H9 (cell line): ENCODE measurements at regions not wholly inside any gene's neighbourhood (a gene's known extent, or its start where the extent isn't known, plus 50 kb on each side); places are given as distances from the start of the nearest gene placed in this dataset.

Source experiments
- DNase-seq: peaks from one replicate; pipeline ENCODE4 v3.0.0-alpha.2; 2017
- H2AFZ ChIP-seq: one replicate; pipeline ENCODE4 v1.6.1; 2013; ENCODE audit warnings: mild to moderate bottlenecking, low read length, control low read depth, moderate library complexity
- H2AK5ac ChIP-seq: 2 replicates; pipeline ENCODE4 v1.6.1; 2013; ENCODE audit warnings: low read length, control low read depth, mixed read lengths; ENCODE audit not compliant: insufficient read length
- H2BK120ac ChIP-seq: one replicate; pipeline ENCODE4 v1.6.1; 2013; ENCODE audit warnings: low read depth, mild to moderate bottlenecking, low read length, control low read depth, inconsistent platforms; ENCODE audit not compliant: poor library complexity, severe bottlenecking
- H2BK12ac ChIP-seq: 2 replicates; pipeline ENCODE4 v1.6.1; 2013; ENCODE audit warnings: low read length, control low read depth, mixed read lengths, low read depth; ENCODE audit not compliant: insufficient read length
- H2BK15ac ChIP-seq: 2 replicates; pipeline ENCODE4 v1.6.1; 2013; ENCODE audit warnings: low read depth, low read length, control low read depth
- H2BK20ac ChIP-seq: one replicate; pipeline ENCODE4 v1.6.1; 2013; ENCODE audit warnings: low read depth, mild to moderate bottlenecking, low read length, control low read depth, inconsistent platforms; ENCODE audit not compliant: poor library complexity, severe bottlenecking
- H2BK5ac ChIP-seq: 2 replicates; pipeline ENCODE4 v1.6.1; 2013; ENCODE audit warnings: low read length, control low read depth, mixed read lengths; ENCODE audit not compliant: insufficient read length
- H3K14ac ChIP-seq: 2 replicates; pipeline ENCODE4 v1.6.1; 2013; ENCODE audit warnings: low read length, control low read depth; ENCODE audit not compliant: insufficient read depth
- H3K18ac ChIP-seq: 2 replicates; pipeline ENCODE4 v1.6.1; 2013; ENCODE audit warnings: low read depth, mild to moderate bottlenecking, mixed read lengths, low read length, control low read depth; ENCODE audit not compliant: insufficient read length
- H3K23ac ChIP-seq: 2 replicates; pipeline ENCODE4 v1.6.1; 2013; ENCODE audit warnings: low read length, control low read depth, mixed read lengths, low read depth; ENCODE audit not compliant: insufficient read length
- H3K23me2 ChIP-seq: 2 replicates; pipeline ENCODE4 v1.6.1; 2013; ENCODE audit warnings: low read depth, mild to moderate bottlenecking, mixed read lengths, low read length, control low read depth; ENCODE audit not compliant: insufficient read length, poor library complexity, severe bottlenecking
- H3K27ac ChIP-seq: 2 replicates; pipeline ENCODE4 v1.5.1; 2013; ENCODE audit warnings: low read length, control low read depth, mixed read lengths, low read depth; ENCODE audit not compliant: insufficient read length
- H3K27me3 ChIP-seq: 2 replicates; pipeline ENCODE4 v1.6.1; 2013; ENCODE audit warnings: low read length, control low read depth, inconsistent platforms; ENCODE audit not compliant: insufficient read depth
- H3K4ac ChIP-seq: 2 replicates; pipeline ENCODE4 v1.6.1; 2013; ENCODE audit warnings: low read depth, mild to moderate bottlenecking, control low read depth, inconsistent platforms, low read length, moderate library complexity
- H3K4me1 ChIP-seq: 2 replicates; pipeline ENCODE4 v1.6.1; 2013; ENCODE audit warnings: low read length, control low read depth, inconsistent platforms; ENCODE audit not compliant: insufficient read depth
- H3K4me2 ChIP-seq: 2 replicates; pipeline ENCODE4 v1.6.1; 2013; ENCODE audit warnings: low read length, control low read depth, mixed read lengths; ENCODE audit not compliant: insufficient read length, insufficient read depth
- H3K56ac ChIP-seq: 2 replicates; pipeline ENCODE4 v1.6.1; 2013; ENCODE audit warnings: low read depth, mild to moderate bottlenecking, mixed read lengths, low read length, control low read depth; ENCODE audit not compliant: insufficient read length
- H3K79me1 ChIP-seq: 2 replicates; pipeline ENCODE4 v1.6.1; 2013; ENCODE audit warnings: low read depth, mild to moderate bottlenecking, moderate library complexity, low read length, control low read depth, inconsistent platforms; ENCODE audit not compliant: insufficient read depth, poor library complexity, severe bottlenecking
- H3K79me2 ChIP-seq: 2 replicates; pipeline ENCODE4 v1.6.1; 2013; ENCODE audit warnings: low read length, control low read depth, inconsistent platforms; ENCODE audit not compliant: insufficient read depth
- H3K9ac ChIP-seq: 2 replicates; pipeline ENCODE4 v1.6.1; 2013; ENCODE audit warnings: low read length, control low read depth, mixed read lengths; ENCODE audit not compliant: insufficient read length; ENCODE audit errors: extremely low read depth
- H3K9me3 ChIP-seq: one replicate; pipeline ENCODE4 v1.6.1; 2013; ENCODE audit warnings: low read depth, low read length, inconsistent platforms; ENCODE audit not compliant: control insufficient read depth
- H3T11ph ChIP-seq: one replicate; pipeline ENCODE4 v1.6.1; 2013; ENCODE audit warnings: mild to moderate bottlenecking, low read length, control low read depth, inconsistent platforms
- H4K20me1 ChIP-seq: one replicate; pipeline ENCODE4 v1.6.1; 2013; ENCODE audit not compliant: control insufficient read depth, insufficient read length, insufficient read depth
- H4K5ac ChIP-seq: 2 replicates; pipeline ENCODE4 v1.6.1; 2013; ENCODE audit warnings: low read depth, mild to moderate bottlenecking, mixed read lengths, low read length, control low read depth; ENCODE audit not compliant: insufficient read length
- H4K8ac ChIP-seq: replicated peaks from 2 replicates; pipeline ENCODE4 v1.6.1; 2013; ENCODE audit warnings: low read length, control low read depth, mixed read lengths, low read depth; ENCODE audit not compliant: insufficient read length
- H4K91ac ChIP-seq: 2 replicates; pipeline ENCODE4 v1.6.1; 2013; ENCODE audit warnings: low read depth, mild to moderate bottlenecking, moderate library complexity, mixed read lengths, low read length, control low read depth; ENCODE audit not compliant: insufficient read length
- H3K27ac Mint-ChIP-seq, 3 experiments: 2 replicates in 2 of 3; 3 replicates in 1 of 3; pipeline ENCODE4 v1.8.0; 2020 to 2021; ENCODE audit warnings: mixed read lengths in 3 of 3, mild to moderate bottlenecking in 1 of 3, moderate library complexity in 1 of 3
- H3K27me3 Mint-ChIP-seq: 2 replicates; pipeline ENCODE4 v1.8.0; 2021; ENCODE audit warnings: low read depth, mild to moderate bottlenecking, moderate library complexity, mixed read lengths
- H3K36me3 Mint-ChIP-seq, 3 experiments: 2 replicates in 2 of 3; 3 replicates in 1 of 3; pipeline ENCODE4 v1.8.0; 2020 to 2021; ENCODE audit warnings: low read depth in 3 of 3, mixed read lengths in 3 of 3; ENCODE audit not compliant: insufficient read depth in 1 of 3
- H3K4me1 Mint-ChIP-seq, 2 experiments: 2 replicates each; pipeline ENCODE4 v1.8.0; 2020; ENCODE audit warnings: mixed read lengths in 2 of 2
- H3K4me3 Mint-ChIP-seq, 2 experiments: 2 replicates in 1 of 2; 3 replicates in 1 of 2; pipeline ENCODE4 v1.8.0; 2020 to 2021; ENCODE audit warnings: mild to moderate bottlenecking in 2 of 2, mixed read lengths in 2 of 2, moderate library complexity in 1 of 2
- H3K9me3 Mint-ChIP-seq, 2 experiments: 2 replicates in 1 of 2; 3 replicates in 1 of 2; pipeline ENCODE4 v1.8.0; 2020; ENCODE audit warnings: mild to moderate bottlenecking in 2 of 2, mixed read lengths in 2 of 2, moderate library complexity in 1 of 2
- WGBS: extraction: QIAGEN DNeasy Blood & Tissue Kit; methylation state at CpG from one replicate; pipeline ENCODE4 v1.1.7; 2013; ENCODE audit warnings: missing lambda C conversion rate, low lambda C conversion rate, mixed read lengths; ENCODE audit not compliant: insufficient read length; ENCODE audit errors: extremely low coverage; 5-methylcytosine and 5-hydroxymethylcytosine counted together
- TF ChIP-seq, protein P1 (sequence below): fragments of 200-600 bp; sonication (generic); conservative IDR thresholded peaks from 3 replicates; pipeline ENCODE4 v1.8.0; 2021; ENCODE audit warnings: antibody characterized with exemption, mild to moderate bottlenecking

DNA sequence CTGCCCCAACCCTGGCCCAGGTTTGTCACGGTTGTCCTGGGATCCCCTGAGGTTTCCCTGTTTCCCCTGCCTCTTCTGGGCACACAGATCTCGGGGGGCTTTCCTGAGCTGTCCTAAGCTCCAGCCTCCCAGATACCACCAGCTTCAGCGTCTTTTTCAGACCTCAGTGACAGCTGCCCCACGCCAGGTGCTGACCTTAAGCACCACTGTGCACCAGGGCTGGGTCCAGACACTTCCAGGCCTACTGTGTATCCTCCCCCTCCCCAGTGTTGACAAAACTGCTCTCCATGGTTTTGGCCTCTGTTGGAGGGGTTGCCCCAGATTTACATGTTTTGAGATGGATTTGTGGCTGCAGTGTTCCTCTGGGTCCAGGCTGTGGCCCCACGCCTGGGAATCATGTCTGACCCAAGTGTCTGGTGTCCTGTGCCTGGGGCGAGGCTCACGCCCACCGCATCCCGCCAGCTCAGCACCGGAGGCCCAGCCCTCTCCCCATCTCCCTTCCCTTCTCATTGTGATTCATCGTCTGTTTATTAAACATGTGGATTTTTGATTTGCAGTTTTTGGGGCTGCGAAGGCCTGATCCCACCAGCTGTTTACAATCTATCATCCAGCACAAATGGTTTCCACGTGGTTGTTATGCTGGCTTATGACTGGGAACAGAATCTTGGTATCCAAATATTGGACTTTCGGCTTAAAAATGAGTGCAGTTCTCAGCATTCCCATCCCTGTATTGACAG lies 82.1 kb downstream of the METRNL start:
- H2BK15ac ChIP-seq, result no peak overlapping the region
- Mint-ChIP-seq H3K36me3 (no peaks in the 10 kb centered on the region; a peak in 1 of 7 replicates), H3K4me3 (no peak overlapping the region), H3K9me3 (peaks cover 7 to 15% of the 10 kb centered on the region in 2 experiments), H3K27me3 (peaks cover 18% of the 10 kb centered on the region), H3K27ac (peak overlapping the region in 1 of 3 experiments; percentile 22; a peak in 1 of 7 replicates), H3K4me1 (peaks cover 0 to under 1% of the 10 kb centered on the region in 2 experiments; a peak in 1 of 4 replicates)
- no peaks in the 10 kb centered on the region for H3K79me1 ChIP-seq
- H4K91ac ChIP-seq, result no peak overlapping the region
- no peak overlapping the region for H3K18ac ChIP-seq
- no peak overlapping the region for H3K27ac ChIP-seq
- no peaks in the 10 kb centered on the region for H3K27me3 ChIP-seq
- no peak overlapping the region for H4K5ac ChIP-seq
- H3K14ac ChIP-seq, result no peak overlapping the region
- H3K9ac ChIP-seq, result no peak overlapping the region
- no peak overlapping the region for H3K4ac ChIP-seq
- H3K23me2 ChIP-seq, result no peaks in the 10 kb centered on the region
- H2AFZ ChIP-seq, result no peak overlapping the region
- H2BK120ac ChIP-seq, result no peak overlapping the region
- no peak overlapping the region for H2BK5ac ChIP-seq
- no peaks in the 10 kb centered on the region for H4K20me1 ChIP-seq
- no peaks in the 10 kb centered on the region for H3K9me3 ChIP-seq
- H3K23ac ChIP-seq, result no peak overlapping the region
- DNase-seq, result no peak
- H3K4me2 ChIP-seq, result no peak overlapping the region
- no peak overlapping the region for H2BK20ac ChIP-seq
- TF ChIP-seq, protein P1, sequence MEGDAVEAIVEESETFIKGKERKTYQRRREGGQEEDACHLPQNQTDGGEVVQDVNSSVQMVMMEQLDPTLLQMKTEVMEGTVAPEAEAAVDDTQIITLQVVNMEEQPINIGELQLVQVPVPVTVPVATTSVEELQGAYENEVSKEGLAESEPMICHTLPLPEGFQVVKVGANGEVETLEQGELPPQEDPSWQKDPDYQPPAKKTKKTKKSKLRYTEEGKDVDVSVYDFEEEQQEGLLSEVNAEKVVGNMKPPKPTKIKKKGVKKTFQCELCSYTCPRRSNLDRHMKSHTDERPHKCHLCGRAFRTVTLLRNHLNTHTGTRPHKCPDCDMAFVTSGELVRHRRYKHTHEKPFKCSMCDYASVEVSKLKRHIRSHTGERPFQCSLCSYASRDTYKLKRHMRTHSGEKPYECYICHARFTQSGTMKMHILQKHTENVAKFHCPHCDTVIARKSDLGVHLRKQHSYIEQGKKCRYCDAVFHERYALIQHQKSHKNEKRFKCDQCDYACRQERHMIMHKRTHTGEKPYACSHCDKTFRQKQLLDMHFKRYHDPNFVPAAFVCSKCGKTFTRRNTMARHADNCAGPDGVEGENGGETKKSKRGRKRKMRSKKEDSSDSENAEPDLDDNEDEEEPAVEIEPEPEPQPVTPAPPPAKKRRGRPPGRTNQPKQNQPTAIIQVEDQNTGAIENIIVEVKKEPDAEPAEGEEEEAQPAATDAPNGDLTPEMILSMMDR, result no peak
- no CpG with 5 or more reads among the region's 14 CpGs for WGBS
- H3K79me2 ChIP-seq, result no peaks in the 10 kb centered on the region
- no peak overlapping the region for H4K8ac ChIP-seq
- no peak overlapping the region for H3T11ph ChIP-seq
- H3K56ac ChIP-seq, result no peak overlapping the region
- H3K4me1 ChIP-seq, result no peaks in the 10 kb centered on the region
- H2BK12ac ChIP-seq, result no peak overlapping the region
- H2AK5ac ChIP-seq, result no peak overlapping the region
